ENCODE measurements at regions not wholly inside any gene's neighbourhood (a gene's known extent, or its start where the extent isn't known, plus 50 kb on each side); places are given as distances from the start of the nearest gene placed in this dataset.

DNA sequence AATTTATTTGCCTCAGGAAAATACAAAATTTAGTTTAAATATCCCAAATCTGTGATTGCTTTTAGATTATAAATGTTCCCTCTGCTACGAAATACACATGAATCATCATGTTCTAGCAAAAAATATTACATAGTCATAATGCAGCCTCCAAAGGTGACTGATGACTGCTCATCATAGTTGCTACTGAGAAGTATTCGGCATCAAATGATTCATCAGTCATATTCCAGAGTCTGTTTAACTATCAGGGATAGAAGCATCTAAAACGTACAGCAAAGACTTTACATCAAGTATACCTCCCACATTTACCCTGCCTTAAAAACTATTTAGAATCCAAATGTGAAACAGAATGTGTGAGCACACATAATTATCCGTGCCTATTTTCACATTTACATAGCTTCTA lies 626.0 kb downstream of the CDH26 start:
- no peak overlapping the region for H3K27ac ChIP-seq
- FAIRE-seq, result no peak

DNA sequence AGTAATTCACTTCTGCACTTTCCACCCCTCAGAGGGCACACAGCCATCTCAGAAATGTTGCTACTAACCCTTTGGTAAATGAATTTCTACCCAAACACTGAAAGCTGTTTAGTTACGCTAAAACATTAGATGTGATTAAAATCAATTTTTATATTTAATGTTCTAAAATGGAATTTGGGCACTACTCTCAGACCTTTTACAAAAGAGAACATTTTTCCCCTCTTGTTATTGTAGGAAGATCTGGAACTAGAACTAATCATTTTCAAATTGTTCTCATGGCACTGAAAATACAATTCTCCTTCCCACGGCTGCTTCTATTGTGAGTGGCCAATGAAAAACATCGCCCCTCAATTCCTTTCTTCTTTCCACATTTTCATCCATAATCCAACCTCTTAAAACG lies 627.4 kb downstream of the CDH26 start:
- Histone ChIP-seq H3K4me3 (no peak overlapping the region), H3K4me2 (no peak overlapping the region), H3K27ac (no peak overlapping the region), H3K9me3 (no peaks in the 10 kb centered on the region), H3K4me1 (no peaks in the 10 kb centered on the region)
- ChIA-PET POLR2A (no interaction called here), CTCF (no interaction called here)
- WGBS (ENCODE audit: missing lambda C conversion rate), result 22% methylated on average over 4 of the region's 4 CpGs
- DNase-seq (ENCODE audit: low read depth in 1 of 2, low spot score in 1 of 2) (no peak), ATAC-seq (no peak), FAIRE-seq (no peak)
- TF ChIP-seq CBX8 (IDR thresholded peaks at IDR 0.05) (no peak), CHD4 (IDR thresholded peaks at IDR 0.05; ENCODE audit: borderline replicate concordance) (no peak), ESRRA (IDR thresholded peaks at IDR 0.05; ENCODE audit: borderline replicate concordance, low read length) (no peak)
- TF ChIP-seq, protein P1, sequence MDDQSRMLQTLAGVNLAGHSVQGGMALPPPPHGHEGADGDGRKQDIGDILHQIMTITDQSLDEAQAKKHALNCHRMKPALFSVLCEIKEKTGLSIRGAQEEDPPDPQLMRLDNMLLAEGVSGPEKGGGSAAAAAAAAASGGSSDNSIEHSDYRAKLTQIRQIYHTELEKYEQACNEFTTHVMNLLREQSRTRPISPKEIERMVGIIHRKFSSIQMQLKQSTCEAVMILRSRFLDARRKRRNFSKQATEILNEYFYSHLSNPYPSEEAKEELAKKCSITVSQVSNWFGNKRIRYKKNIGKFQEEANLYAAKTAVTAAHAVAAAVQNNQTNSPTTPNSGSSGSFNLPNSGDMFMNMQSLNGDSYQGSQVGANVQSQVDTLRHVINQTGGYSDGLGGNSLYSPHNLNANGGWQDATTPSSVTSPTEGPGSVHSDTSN (IDR thresholded peaks at IDR 0.05), result no peak

More for the DNA sequence above, 626.0 kb downstream of the CDH26 start:
- no peak overlapping the region for H3K4me3 ChIP-seq
- ChIA-PET CTCF (no interaction called here), POLR2A (no interaction called here)
- TF ChIP-seq RAD21 (conservative IDR thresholded peaks at IDR 0.05 in 1 of 2, IDR thresholded peaks at IDR 0.05 in 1 of 2), result no peak
- no peak for TF ChIP-seq RCOR1 (IDR thresholded peaks at IDR 0.05; ENCODE audit: low read depth, low read length)
- no peaks in the 10 kb centered on the region for H3K4me1 ChIP-seq
- no peak for DNase-seq (ENCODE audit: low read depth in 1 of 2, low spot score in 1 of 2)
- ATAC-seq, result no peak
- H3K4me2 ChIP-seq, result no peak overlapping the region
- no peaks in the 10 kb centered on the region for H3K9me3 ChIP-seq
- 4% methylated on average over 4 of the region's 4 CpGs for WGBS (ENCODE audit: missing lambda C conversion rate)

DNA sequence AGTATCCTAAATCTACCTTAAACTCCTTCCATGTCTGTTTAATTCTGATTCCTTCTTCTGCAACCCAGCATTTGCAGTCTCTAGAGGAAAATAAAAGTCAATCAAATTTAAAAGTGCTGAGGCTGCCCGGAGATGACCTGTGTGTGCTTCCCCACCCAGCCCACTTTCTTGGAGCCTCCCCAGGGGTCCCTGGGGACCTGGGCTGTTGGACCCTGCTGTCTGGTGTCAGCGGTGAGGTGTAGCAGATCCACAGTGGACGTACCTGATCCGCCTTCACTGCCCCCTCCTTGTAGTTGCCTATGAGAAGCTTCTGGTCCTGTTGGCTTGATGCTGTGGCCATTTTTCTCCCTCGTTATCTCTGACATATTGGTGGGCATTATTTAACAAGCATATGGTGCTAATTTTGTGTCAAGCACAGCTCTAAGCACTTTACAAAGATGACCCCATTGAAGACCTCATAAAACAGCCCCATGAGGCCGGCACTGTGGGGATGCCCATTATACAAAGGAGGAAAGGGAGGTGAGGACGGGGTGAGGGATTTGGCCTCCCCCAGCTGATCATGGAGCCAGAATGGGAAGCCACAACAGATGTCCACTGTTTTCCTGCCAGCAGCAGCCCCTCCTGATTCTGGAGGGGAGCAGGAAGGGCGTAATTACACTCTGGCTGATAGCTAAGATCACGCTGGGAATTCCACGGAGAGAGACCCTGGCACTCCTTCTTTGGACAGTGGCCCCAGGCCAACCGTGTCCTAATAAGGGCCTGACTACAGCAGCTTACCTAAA lies 628.2 kb downstream of the CDH26 start:
- no peak for DNase-seq (ENCODE audit: low read depth in 1 of 2, low spot score in 1 of 2)
- H3K4me3 ChIP-seq, result no peak overlapping the region
- no peaks in the 10 kb centered on the region for H3K4me1 ChIP-seq
- WGBS (ENCODE audit: missing lambda C conversion rate), result 2% methylated on average over 11 of the region's 11 CpGs
- no peak overlapping the region for H3K4me2 ChIP-seq
- ChIA-PET POLR2A (no interaction called here), CTCF (no interaction called here)
- no peak overlapping the region for H3K27ac ChIP-seq
- FAIRE-seq, result no peak
- ATAC-seq, result no peak
- no peaks in the 10 kb centered on the region for H3K9me3 ChIP-seq
- TF ChIP-seq HEYL (CRISPR knock-in tag; IDR thresholded peaks at IDR 0.05) (no peak), GATA3 (IDR thresholded peaks at IDR 0.05; ENCODE audit: borderline replicate concordance) (no peak), KDM1A (IDR thresholded peaks at IDR 0.05; ENCODE audit: low read depth) (no peak), EHF (CRISPR knock-in tag; IDR thresholded peaks at IDR 0.05) (no peak), NR3C1 (IDR thresholded peaks at IDR 0.05) (no peak), MAFK (IDR thresholded peaks at IDR 0.05; ENCODE audit: partially characterized antibody) (no peak), RFX5 (IDR thresholded peaks at IDR 0.05) (no peak), CHD4 (IDR thresholded peaks at IDR 0.05; ENCODE audit: borderline replicate concordance) (no peak), RAD21 (conservative IDR thresholded peaks at IDR 0.05 in 1 of 2, IDR thresholded peaks at IDR 0.05 in 1 of 2) (no peak), JUN (IDR thresholded peaks at IDR 0.05) (no peak), ESRRA (IDR thresholded peaks at IDR 0.05; ENCODE audit: borderline replicate concordance, low read length) (no peak)
- TF ChIP-seq, protein P2, sequence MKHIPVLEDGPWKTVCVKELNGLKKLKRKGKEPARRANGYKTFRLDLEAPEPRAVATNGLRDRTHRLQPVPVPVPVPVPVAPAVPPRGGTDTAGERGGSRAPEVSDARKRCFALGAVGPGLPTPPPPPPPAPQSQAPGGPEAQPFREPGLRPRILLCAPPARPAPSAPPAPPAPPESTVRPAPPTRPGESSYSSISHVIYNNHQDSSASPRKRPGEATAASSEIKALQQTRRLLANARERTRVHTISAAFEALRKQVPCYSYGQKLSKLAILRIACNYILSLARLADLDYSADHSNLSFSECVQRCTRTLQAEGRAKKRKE (CRISPR knock-in tag; IDR thresholded peaks at IDR 0.05; ENCODE audit: low read depth), result no peak
- TF ChIP-seq, protein P3, sequence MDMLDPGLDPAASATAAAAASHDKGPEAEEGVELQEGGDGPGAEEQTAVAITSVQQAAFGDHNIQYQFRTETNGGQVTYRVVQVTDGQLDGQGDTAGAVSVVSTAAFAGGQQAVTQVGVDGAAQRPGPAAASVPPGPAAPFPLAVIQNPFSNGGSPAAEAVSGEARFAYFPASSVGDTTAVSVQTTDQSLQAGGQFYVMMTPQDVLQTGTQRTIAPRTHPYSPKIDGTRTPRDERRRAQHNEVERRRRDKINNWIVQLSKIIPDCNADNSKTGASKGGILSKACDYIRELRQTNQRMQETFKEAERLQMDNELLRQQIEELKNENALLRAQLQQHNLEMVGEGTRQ (IDR thresholded peaks at IDR 0.05), result no peak
- TF ChIP-seq, protein P4, sequence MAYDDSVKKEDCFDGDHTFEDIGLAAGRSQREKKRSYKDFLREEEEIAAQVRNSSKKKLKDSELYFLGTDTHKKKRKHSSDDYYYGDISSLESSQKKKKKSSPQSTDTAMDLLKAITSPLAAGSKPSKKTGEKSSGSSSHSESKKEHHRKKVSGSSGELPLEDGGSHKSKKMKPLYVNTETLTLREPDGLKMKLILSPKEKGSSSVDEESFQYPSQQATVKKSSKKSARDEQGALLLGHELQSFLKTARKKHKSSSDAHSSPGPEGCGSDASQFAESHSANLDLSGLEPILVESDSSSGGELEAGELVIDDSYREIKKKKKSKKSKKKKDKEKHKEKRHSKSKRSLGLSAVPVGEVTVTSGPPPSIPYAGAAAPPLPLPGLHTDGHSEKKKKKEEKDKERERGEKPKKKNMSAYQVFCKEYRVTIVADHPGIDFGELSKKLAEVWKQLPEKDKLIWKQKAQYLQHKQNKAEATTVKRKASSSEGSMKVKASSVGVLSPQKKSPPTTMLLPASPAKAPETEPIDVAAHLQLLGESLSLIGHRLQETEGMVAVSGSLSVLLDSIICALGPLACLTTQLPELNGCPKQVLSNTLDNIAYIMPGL (CRISPR knock-in tag; IDR thresholded peaks at IDR 0.05; ENCODE audit: borderline replicate concordance), result no peak
- TF ChIP-seq, protein P5, sequence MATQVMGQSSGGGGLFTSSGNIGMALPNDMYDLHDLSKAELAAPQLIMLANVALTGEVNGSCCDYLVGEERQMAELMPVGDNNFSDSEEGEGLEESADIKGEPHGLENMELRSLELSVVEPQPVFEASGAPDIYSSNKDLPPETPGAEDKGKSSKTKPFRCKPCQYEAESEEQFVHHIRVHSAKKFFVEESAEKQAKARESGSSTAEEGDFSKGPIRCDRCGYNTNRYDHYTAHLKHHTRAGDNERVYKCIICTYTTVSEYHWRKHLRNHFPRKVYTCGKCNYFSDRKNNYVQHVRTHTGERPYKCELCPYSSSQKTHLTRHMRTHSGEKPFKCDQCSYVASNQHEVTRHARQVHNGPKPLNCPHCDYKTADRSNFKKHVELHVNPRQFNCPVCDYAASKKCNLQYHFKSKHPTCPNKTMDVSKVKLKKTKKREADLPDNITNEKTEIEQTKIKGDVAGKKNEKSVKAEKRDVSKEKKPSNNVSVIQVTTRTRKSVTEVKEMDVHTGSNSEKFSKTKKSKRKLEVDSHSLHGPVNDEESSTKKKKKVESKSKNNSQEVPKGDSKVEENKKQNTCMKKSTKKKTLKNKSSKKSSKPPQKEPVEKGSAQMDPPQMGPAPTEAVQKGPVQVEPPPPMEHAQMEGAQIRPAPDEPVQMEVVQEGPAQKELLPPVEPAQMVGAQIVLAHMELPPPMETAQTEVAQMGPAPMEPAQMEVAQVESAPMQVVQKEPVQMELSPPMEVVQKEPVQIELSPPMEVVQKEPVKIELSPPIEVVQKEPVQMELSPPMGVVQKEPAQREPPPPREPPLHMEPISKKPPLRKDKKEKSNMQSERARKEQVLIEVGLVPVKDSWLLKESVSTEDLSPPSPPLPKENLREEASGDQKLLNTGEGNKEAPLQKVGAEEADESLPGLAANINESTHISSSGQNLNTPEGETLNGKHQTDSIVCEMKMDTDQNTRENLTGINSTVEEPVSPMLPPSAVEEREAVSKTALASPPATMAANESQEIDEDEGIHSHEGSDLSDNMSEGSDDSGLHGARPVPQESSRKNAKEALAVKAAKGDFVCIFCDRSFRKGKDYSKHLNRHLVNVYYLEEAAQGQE (IDR thresholded peaks at IDR 0.05), result no peak
- TF ChIP-seq, protein P6, sequence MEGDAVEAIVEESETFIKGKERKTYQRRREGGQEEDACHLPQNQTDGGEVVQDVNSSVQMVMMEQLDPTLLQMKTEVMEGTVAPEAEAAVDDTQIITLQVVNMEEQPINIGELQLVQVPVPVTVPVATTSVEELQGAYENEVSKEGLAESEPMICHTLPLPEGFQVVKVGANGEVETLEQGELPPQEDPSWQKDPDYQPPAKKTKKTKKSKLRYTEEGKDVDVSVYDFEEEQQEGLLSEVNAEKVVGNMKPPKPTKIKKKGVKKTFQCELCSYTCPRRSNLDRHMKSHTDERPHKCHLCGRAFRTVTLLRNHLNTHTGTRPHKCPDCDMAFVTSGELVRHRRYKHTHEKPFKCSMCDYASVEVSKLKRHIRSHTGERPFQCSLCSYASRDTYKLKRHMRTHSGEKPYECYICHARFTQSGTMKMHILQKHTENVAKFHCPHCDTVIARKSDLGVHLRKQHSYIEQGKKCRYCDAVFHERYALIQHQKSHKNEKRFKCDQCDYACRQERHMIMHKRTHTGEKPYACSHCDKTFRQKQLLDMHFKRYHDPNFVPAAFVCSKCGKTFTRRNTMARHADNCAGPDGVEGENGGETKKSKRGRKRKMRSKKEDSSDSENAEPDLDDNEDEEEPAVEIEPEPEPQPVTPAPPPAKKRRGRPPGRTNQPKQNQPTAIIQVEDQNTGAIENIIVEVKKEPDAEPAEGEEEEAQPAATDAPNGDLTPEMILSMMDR (IDR thresholded peaks at IDR 0.05), result no peak
- TF ChIP-seq, protein P7, sequence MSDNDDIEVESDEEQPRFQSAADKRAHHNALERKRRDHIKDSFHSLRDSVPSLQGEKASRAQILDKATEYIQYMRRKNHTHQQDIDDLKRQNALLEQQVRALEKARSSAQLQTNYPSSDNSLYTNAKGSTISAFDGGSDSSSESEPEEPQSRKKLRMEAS (IDR thresholded peaks at IDR 0.05), result no peak
- TF ChIP-seq, protein P8, sequence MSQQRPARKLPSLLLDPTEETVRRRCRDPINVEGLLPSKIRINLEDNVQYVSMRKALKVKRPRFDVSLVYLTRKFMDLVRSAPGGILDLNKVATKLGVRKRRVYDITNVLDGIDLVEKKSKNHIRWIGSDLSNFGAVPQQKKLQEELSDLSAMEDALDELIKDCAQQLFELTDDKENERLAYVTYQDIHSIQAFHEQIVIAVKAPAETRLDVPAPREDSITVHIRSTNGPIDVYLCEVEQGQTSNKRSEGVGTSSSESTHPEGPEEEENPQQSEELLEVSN (IDR thresholded peaks at IDR 0.05; ENCODE audit: borderline replicate concordance, low read depth), result no peak
